SK-N-SH (cell line): ENCODE measurements at regions not wholly inside any gene's neighbourhood (a gene's known extent, or its start where the extent isn't known, plus 50 kb on each side); places are given as distances from the start of the nearest gene placed in this dataset.

Experiments used
- CTCF ChIA-PET: fragments of 300-600, 350-600 bp; formaldehyde crosslinking; extraction: SDS; loops from one replicate; lab custom pipeline; 2021; lab: Yijun Ruan, JAX
- POLR2A ChIA-PET: fragments of 350-600 bp; sonication (Branson Sonifier 250); formaldehyde crosslinking; extraction: SDS; loops from one replicate; lab custom pipeline; 2020; ENCODE audit warnings: antibody characterized with exemption, inconsistent platforms; lab: Yijun Ruan, JAX
- DNase-seq: peaks from one replicate; pipeline ENCODE4 v3.0.0; 2012
- H2AFZ ChIP-seq: fragments of 200-600 bp; sonication (generic); 2 replicates; pipeline ENCODE4 v1.8.1; 2016; ENCODE audit warnings: antibody characterized with exemption, mild to moderate bottlenecking, low read depth
- H3F3A ChIP-seq: fragments of 200-600 bp; sonication (generic); replicated peaks from 2 replicates; pipeline ENCODE3; 2016; ENCODE audit warnings: antibody characterized with exemption, mild to moderate bottlenecking; ENCODE audit not compliant: insufficient read depth
- H3K27ac ChIP-seq, 2 experiments: fragments of 200-500 bp in 1 of 2; fragments of 200-600 bp in 1 of 2; sonication (Bioruptor generic) in 1 of 2; sonication (generic), shearing (Covaris generic) in 1 of 2; 2 replicates each; pipeline versions ENCODE4 v1.5.1 to v1.6.1; 2014 to 2016; ENCODE audit warnings: low read depth in 2 of 2, inconsistent platforms in 1 of 2, low read length in 1 of 2, mild to moderate bottlenecking in 1 of 2, mixed read lengths in 1 of 2
- H3K27me3 ChIP-seq: fragments of 200-600 bp; sonication (generic), shearing (Covaris generic); 2 replicates; pipeline ENCODE4 v1.6.1; 2016; ENCODE audit warnings: mixed run types; ENCODE audit not compliant: insufficient read depth
- H3K36me3 ChIP-seq, 2 experiments: fragments of 200-500 bp in 1 of 2; fragments of 200-600 bp in 1 of 2; sonication (Bioruptor generic) in 1 of 2; sonication (generic) in 1 of 2; replicated peaks in 1 of 2; 2 replicates each; pipeline versions ENCODE3 to v1.5.1; 2014 to 2016; ENCODE audit warnings: low read length in 1 of 2, mild to moderate bottlenecking in 1 of 2; ENCODE audit not compliant: insufficient read depth in 2 of 2, control insufficient read depth in 1 of 2
- H3K4me1 ChIP-seq, 2 experiments: fragments of 200-500 bp in 1 of 2; fragments of 200-600 bp in 1 of 2; sonication (Bioruptor generic) in 1 of 2; sonication (generic), shearing (Covaris generic) in 1 of 2; 2 replicates each; pipeline versions ENCODE4 v1.5.1 to v1.6.1; 2014 to 2016; ENCODE audit warnings: low read depth in 1 of 2, low read length in 1 of 2, mixed run types in 1 of 2; ENCODE audit not compliant: insufficient read depth in 2 of 2, control insufficient read depth in 1 of 2
- H3K4me2 ChIP-seq: fragments of 200-600 bp; sonication (generic), shearing (Covaris generic); 2 replicates; pipeline ENCODE4 v1.6.1; 2017; ENCODE audit warnings: mixed run types
- H3K4me3 ChIP-seq, 2 experiments: fragments of 200-500 bp in 1 of 2; fragments of 200-600 bp in 1 of 2; sonication (Bioruptor generic) in 1 of 2; sonication (generic), shearing (Covaris generic) in 1 of 2; 2 replicates each; pipeline versions ENCODE4 v1.5.1 to v1.8.1; 2014 to 2016; ENCODE audit warnings: low read depth in 2 of 2, inconsistent platforms in 1 of 2, low read length in 1 of 2, mild to moderate bottlenecking in 1 of 2, mixed read lengths in 1 of 2, moderate library complexity in 1 of 2
- H3K79me2 ChIP-seq: fragments of 200-600 bp; sonication (generic); 2 replicates; pipeline ENCODE4 v1.8.1; 2017; ENCODE audit warnings: mild to moderate bottlenecking; ENCODE audit not compliant: insufficient read depth
- H3K9ac ChIP-seq: fragments of 200-600 bp; sonication (generic); 2 replicates; pipeline ENCODE4 v1.6.1; 2017; ENCODE audit warnings: mixed run types
- H3K9me2 ChIP-seq: fragments of 200-600 bp; sonication (generic); 2 replicates; pipeline ENCODE4 v1.6.1; 2017; ENCODE audit warnings: mixed run types
- H3K9me3 ChIP-seq: fragments of 200-600 bp; sonication (generic); 2 replicates; pipeline ENCODE4 v1.6.1; 2017; ENCODE audit warnings: mixed run types, mild to moderate bottlenecking, moderate library complexity
- H4K20me1 ChIP-seq: fragments of 200-600 bp; sonication (generic); 2 replicates; pipeline ENCODE4 v1.6.1; 2017; ENCODE audit warnings: mild to moderate bottlenecking, mixed run types; ENCODE audit not compliant: insufficient read depth
- CHD2 ChIP-seq: fragments of 150-350 bp; IDR thresholded peaks from 2 replicates; pipeline ENCODE4 v1.6.1; 2018; ENCODE audit warnings: low read length; ENCODE audit not compliant: partially characterized antibody
- CTCF ChIP-seq: fragments of 200-600 bp; sonication (generic); IDR thresholded peaks from 2 replicates; pipeline ENCODE4 v1.6.1; 2017; ENCODE audit warnings: antibody characterized with exemption, mild to moderate bottlenecking, moderate library complexity
- ELF1 ChIP-seq: IDR thresholded peaks from 2 replicates; pipeline ENCODE4 v1.4.0; 2012
- FOSL2 ChIP-seq: IDR thresholded peaks from 2 replicates; pipeline ENCODE4 v1.4.0; 2012; ENCODE audit warnings: low read depth, mild to moderate bottlenecking, moderate library complexity, borderline replicate concordance
- FOXJ3 ChIP-seq: sonication (generic); formaldehyde crosslinking; IDR thresholded peaks from 2 replicates; pipeline ENCODE4 v1.5.1; 2020; ENCODE audit warnings: mild to moderate bottlenecking, missing genetic modification reagents
- FOXM1 ChIP-seq: IDR thresholded peaks from 2 replicates; pipeline ENCODE4 v1.4.0; 2012; ENCODE audit warnings: low read depth, mild to moderate bottlenecking
- GABPA ChIP-seq: IDR thresholded peaks from 2 replicates; pipeline ENCODE4 v1.4.0; 2012; ENCODE audit warnings: low read depth, mild to moderate bottlenecking
- GATA2 ChIP-seq: sonication (generic); formaldehyde crosslinking; IDR thresholded peaks from 2 replicates; pipeline ENCODE4 v1.5.0; 2020; ENCODE audit warnings: mild to moderate bottlenecking, missing genetic modification reagents
- NFIC ChIP-seq: IDR thresholded peaks from 2 replicates; pipeline ENCODE4 v1.4.0; 2012; ENCODE audit warnings: borderline replicate concordance
- NRF1 ChIP-seq: IDR thresholded peaks from 2 replicates; pipeline ENCODE4 v1.6.1; 2012; ENCODE audit warnings: low read depth, mild to moderate bottlenecking, low read length
- POLR2AphosphoS5 ChIP-seq: IDR thresholded peaks from 2 replicates; pipeline ENCODE4 v1.6.1; 2012; ENCODE audit warnings: low read depth, low read length
- RCOR1 ChIP-seq: fragments of 150-350 bp; IDR thresholded peaks from 2 replicates; pipeline ENCODE4 v1.6.1; 2017; ENCODE audit warnings: antibody characterized with exemption, low read length
- RXRA ChIP-seq: IDR thresholded peaks from 2 replicates; pipeline ENCODE4 v1.4.0; 2012; ENCODE audit warnings: low read depth, mild to moderate bottlenecking, borderline replicate concordance
- SMC3 ChIP-seq: IDR thresholded peaks from 2 replicates; pipeline ENCODE4 v1.6.1; 2012; ENCODE audit warnings: low read depth, low read length, improper control_type of control experiment
- TAF1 ChIP-seq: IDR thresholded peaks from 2 replicates; pipeline ENCODE4 v1.6.1; 2012; ENCODE audit warnings: low read depth, mild to moderate bottlenecking, low read length, moderate library complexity, borderline replicate concordance
- TEAD4 ChIP-seq: IDR thresholded peaks from 2 replicates; pipeline ENCODE4 v1.4.0; 2012; ENCODE audit warnings: mild to moderate bottlenecking, borderline replicate concordance; ENCODE audit not compliant: insufficient read depth
- USF1 ChIP-seq: IDR thresholded peaks from 2 replicates; pipeline ENCODE4 v1.4.0; 2012; ENCODE audit warnings: low read depth, borderline replicate concordance
- USF2 ChIP-seq: fragments of 150-350 bp; IDR thresholded peaks from 2 replicates; pipeline ENCODE4 v1.6.1; 2017; ENCODE audit warnings: antibody characterized with exemption, low read length, low read depth, borderline replicate concordance
- WGBS: methylation state at CpG from one replicate; pipeline ENCODE4 v1.1.6; 2017; ENCODE audit warnings: low lambda C conversion rate; 5-methylcytosine and 5-hydroxymethylcytosine counted together
- TF ChIP-seq, protein P1 (sequence below): fragments of 150-350 bp; IDR thresholded peaks from 2 replicates; pipeline ENCODE4 v1.6.1; 2016; ENCODE audit warnings: mild to moderate bottlenecking, low read depth, low read length
- TF ChIP-seq, protein P2 (sequence below): IDR thresholded peaks from 2 replicates; pipeline ENCODE4 v1.4.0; 2012; ENCODE audit warnings: low read depth, borderline replicate concordance

DNA sequence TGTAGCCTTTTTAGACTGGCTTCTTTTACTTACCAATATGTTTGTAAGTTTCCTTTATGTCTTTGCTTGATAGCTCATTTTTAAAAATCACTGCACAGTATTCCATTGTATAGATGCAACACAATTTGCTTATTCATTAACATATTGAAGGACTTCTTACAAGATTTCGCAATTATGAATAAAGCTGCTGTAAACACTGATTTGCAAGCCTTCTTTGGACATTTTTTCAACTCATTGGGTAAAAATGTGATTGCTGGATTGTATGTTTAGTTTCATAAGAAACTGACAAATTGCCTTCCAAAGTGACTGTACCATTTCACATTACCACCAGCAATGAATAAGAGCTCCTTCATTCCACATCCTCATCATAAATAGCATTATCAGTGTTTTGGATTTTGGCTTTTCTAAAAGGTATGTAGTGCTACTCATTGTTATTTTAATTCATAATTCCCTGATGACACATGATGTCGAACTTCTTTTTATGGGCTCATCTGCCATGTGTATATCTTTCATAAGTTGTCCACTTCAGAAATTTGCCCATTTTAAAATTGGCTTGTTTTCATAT lies 80.7 kb downstream of the TFAP2B start:
- Histone ChIP-seq H3F3A (no peaks in the 10 kb centered on the region), H3K27me3 (no peaks in the 10 kb centered on the region), H3K9me2 (no peaks in the 10 kb centered on the region), H3K4me3 (no peak overlapping the region), H3K9ac (no peak overlapping the region), H3K4me2 (no peak overlapping the region), H3K27ac (no peak overlapping the region), H2AFZ (no peak overlapping the region), H3K79me2 (no peaks in the 10 kb centered on the region), H3K4me1 (no peaks in the 10 kb centered on the region), H4K20me1 (no peaks in the 10 kb centered on the region), H3K36me3 (no peaks in the 10 kb centered on the region), H3K9me3 (no peaks in the 10 kb centered on the region)
- TF ChIP-seq, protein P1, sequence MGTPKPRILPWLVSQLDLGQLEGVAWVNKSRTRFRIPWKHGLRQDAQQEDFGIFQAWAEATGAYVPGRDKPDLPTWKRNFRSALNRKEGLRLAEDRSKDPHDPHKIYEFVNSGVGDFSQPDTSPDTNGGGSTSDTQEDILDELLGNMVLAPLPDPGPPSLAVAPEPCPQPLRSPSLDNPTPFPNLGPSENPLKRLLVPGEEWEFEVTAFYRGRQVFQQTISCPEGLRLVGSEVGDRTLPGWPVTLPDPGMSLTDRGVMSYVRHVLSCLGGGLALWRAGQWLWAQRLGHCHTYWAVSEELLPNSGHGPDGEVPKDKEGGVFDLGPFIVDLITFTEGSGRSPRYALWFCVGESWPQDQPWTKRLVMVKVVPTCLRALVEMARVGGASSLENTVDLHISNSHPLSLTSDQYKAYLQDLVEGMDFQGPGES, result no peak
- no peak for TF ChIP-seq GABPA
- TF ChIP-seq TAF1, result no peak
- TF ChIP-seq FOSL2, result no peak
- no peak for TF ChIP-seq NRF1
- TF ChIP-seq, protein P2, sequence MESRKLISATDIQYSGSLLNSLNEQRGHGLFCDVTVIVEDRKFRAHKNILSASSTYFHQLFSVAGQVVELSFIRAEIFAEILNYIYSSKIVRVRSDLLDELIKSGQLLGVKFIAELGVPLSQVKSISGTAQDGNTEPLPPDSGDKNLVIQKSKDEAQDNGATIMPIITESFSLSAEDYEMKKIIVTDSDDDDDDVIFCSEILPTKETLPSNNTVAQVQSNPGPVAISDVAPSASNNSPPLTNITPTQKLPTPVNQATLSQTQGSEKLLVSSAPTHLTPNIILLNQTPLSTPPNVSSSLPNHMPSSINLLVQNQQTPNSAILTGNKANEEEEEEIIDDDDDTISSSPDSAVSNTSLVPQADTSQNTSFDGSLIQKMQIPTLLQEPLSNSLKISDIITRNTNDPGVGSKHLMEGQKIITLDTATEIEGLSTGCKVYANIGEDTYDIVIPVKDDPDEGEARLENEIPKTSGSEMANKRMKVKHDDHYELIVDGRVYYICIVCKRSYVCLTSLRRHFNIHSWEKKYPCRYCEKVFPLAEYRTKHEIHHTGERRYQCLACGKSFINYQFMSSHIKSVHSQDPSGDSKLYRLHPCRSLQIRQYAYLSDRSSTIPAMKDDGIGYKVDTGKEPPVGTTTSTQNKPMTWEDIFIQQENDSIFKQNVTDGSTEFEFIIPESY, result no peak
- no peak for TF ChIP-seq CHD2
- no peak for TF ChIP-seq ELF1
- ChIA-PET CTCF (no interaction called here), POLR2A (no interaction called here)
- no peak for DNase-seq
- WGBS, result 37% methylated on average over 2 of the region's 2 CpGs

DNA sequence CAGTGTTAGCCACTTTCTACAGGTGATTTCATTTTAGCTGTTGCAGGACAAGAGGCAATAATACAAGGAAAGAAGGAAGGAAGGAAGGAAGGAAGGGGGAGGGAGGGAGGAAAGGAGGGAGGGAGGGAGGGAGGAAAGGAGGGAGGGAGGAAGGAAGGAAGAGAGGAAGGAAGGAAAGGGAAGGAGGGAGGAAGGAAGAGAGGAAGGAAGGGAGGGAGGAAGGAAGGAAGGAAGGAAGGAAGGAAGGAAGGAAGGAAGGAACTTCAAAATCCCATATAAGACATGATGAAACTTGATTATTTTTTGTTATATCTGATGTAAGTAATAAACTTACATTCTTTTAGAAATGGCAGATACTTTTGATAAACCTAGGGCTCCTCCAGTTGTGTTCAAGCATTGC lies 83.6 kb downstream of the TFAP2B start:
- CTCF ChIA-PET, result no interaction called here
- Histone ChIP-seq H3K4me2 (no peak overlapping the region), H2AFZ (no peak overlapping the region), H3K27me3 (no peaks in the 10 kb centered on the region), H3K36me3 (no peaks in the 10 kb centered on the region), H3K79me2 (no peaks in the 10 kb centered on the region), H3K27ac (no peak overlapping the region), H3F3A (no peaks in the 10 kb centered on the region), H3K9me3 (no peaks in the 10 kb centered on the region), H4K20me1 (no peaks in the 10 kb centered on the region), H3K9me2 (no peaks in the 10 kb centered on the region), H3K4me1 (no peaks in the 10 kb centered on the region), H3K4me3 (no peak overlapping the region), H3K9ac (no peak overlapping the region)
- DNase-seq, result no peak
- POLR2A ChIA-PET, result no interaction called here
- TF ChIP-seq TEAD4 (no peak), USF1 (no peak), FOXJ3 (CRISPR knock-in tag) (no peak), CHD2 (no peak), GATA2 (CRISPR knock-in tag) (no peak), NFIC (no peak), POLR2AphosphoS5 (no peak), CTCF (no peak), FOXM1 (no peak), USF2 (no peak), SMC3 (no peak), RCOR1 (no peak), RXRA (no peak)
